CD4-positive, alpha-beta memory T cell (primary cell): ENCODE measurements at regions not wholly inside any gene's neighbourhood (a gene's known extent, or its start where the extent isn't known, plus 50 kb on each side); places are given as distances from the start of the nearest gene placed in this dataset.
A peak's percentile ranks its signal among the peaks of the same experiment; 100 is the strongest.

Experiments
- CTCF ChIA-PET: fragments of 350-600 bp; sonication (Branson Sonifier 250); formaldehyde crosslinking; loops from one replicate; lab custom pipeline; 2021; ENCODE audit warnings: inconsistent platforms; ENCODE audit not compliant: partially characterized antibody; lab: Charles Lee
- POLR2A ChIA-PET: fragments of 350-600 bp; sonication (Branson Sonifier 250); formaldehyde crosslinking; loops from one replicate; lab custom pipeline; 2021; ENCODE audit not compliant: partially characterized antibody; lab: Charles Lee
- DNase-seq, 5 donors: peaks; one replicate each; pipeline versions ENCODE4 v3.0.0 to v3.0.0-alpha.2; 2020 to 2022; ENCODE audit warnings: mixed read lengths in 1 of 5
- H3K27ac ChIP-seq: one replicate; pipeline ENCODE4 v1.7.0; 2013; ENCODE audit warnings: low read depth, low read length
- H3K27me3 ChIP-seq: 2 replicates; pipeline ENCODE4 v1.7.0; 2013; ENCODE audit warnings: mild to moderate bottlenecking, low read length, moderate library complexity; ENCODE audit not compliant: insufficient read depth
- H3K36me3 ChIP-seq: 2 replicates; pipeline ENCODE4 v1.7.0; 2013; ENCODE audit warnings: mild to moderate bottlenecking, low read length, moderate library complexity; ENCODE audit not compliant: insufficient read depth
- H3K4me1 ChIP-seq: 2 replicates; pipeline ENCODE4 v1.7.0; 2013; ENCODE audit warnings: mild to moderate bottlenecking, low read length, moderate library complexity; ENCODE audit not compliant: insufficient read depth
- H3K4me3 ChIP-seq, 2 donors: one replicate each; pipeline ENCODE4 v1.7.0; 2013; ENCODE audit warnings: low read length in 2 of 2, mild to moderate bottlenecking in 1 of 2
- H3K9me3 ChIP-seq, 2 donors: one replicate each; pipeline ENCODE4 v1.7.0; 2013; ENCODE audit warnings: low read length in 2 of 2, control low read depth in 1 of 2; ENCODE audit not compliant: control insufficient read depth in 1 of 2
- H3K27ac Mint-ChIP-seq, 7 donors: one replicate each; pipeline ENCODE4 v1.8.0; 2020 to 2021; ENCODE audit warnings: mixed read lengths in 7 of 7, mild to moderate bottlenecking in 6 of 7, inconsistent platforms in 3 of 7, moderate library complexity in 3 of 7
- H3K27me3 Mint-ChIP-seq, 2 donors: one replicate each; pipeline ENCODE4 v1.8.0; 2020 to 2021; ENCODE audit warnings: mixed read lengths in 2 of 2
- H3K36me3 Mint-ChIP-seq, 2 donors: one replicate each; pipeline ENCODE4 v1.8.0; 2020 to 2021; ENCODE audit warnings: mixed read lengths in 2 of 2, inconsistent platforms in 1 of 2, mild to moderate bottlenecking in 1 of 2
- H3K4me1 Mint-ChIP-seq, 4 donors: one replicate each; pipeline ENCODE4 v1.8.0; 2020 to 2021; ENCODE audit warnings: mixed read lengths in 4 of 4, mild to moderate bottlenecking in 1 of 4
- H3K4me3 Mint-ChIP-seq, 8 donors: one replicate each; pipeline ENCODE4 v1.8.0; 2020 to 2021; ENCODE audit warnings: mixed read lengths in 8 of 8, mild to moderate bottlenecking in 7 of 8, moderate library complexity in 6 of 8, inconsistent platforms in 3 of 8
- H3K9me3 Mint-ChIP-seq, 8 donors: one replicate each; pipeline ENCODE4 v1.8.0; 2020 to 2021; ENCODE audit warnings: mixed read lengths in 8 of 8, mild to moderate bottlenecking in 5 of 8, inconsistent platforms in 3 of 8, moderate library complexity in 1 of 8
- intact Hi-C: fragments of 100-400 bp; cut with micrococcal nuclease; formaldehyde crosslinking; loops from one replicate; pipeline ENCODE4 v1.15.1; 2023

- Histone ChIP-seq H3K4me3 (no peak overlapping the region), H3K27me3 (no peaks in the 10 kb centered on the region), H3K9me3 (no peaks in the 10 kb centered on the region), H3K4me1 (no peaks in the 10 kb centered on the region), H3K36me3 (no peaks in the 10 kb centered on the region), H3K27ac (no peak overlapping the region)
- intact Hi-C loops, result no loop called here
- Mint-ChIP-seq H3K36me3 (no peaks in the 10 kb centered on the region), H3K27me3 (peaks cover 0 to 6% of the 10 kb centered on the region in 2 donors), H3K4me1 (peaks cover 0 to 2% (median 0%) of the 10 kb centered on the region in 4 donors), H3K9me3 (peaks cover 0 to 2% (median 0%) of the 10 kb centered on the region in 8 donors), H3K4me3 (no peak overlapping the region), H3K27ac (no peak overlapping the region)
- no peak for DNase-seq
- ChIA-PET POLR2A (no interaction called here), CTCF (no interaction called here)
Measured at GRCh38 chr9:135251996-135252760, 164.7 kb downstream of the OLFM1 start.

GRCh38 chr9:135252980-135253304 is 165.5 kb downstream of the OLFM1 start:
- no peaks in the 10 kb centered on the region for H3K9me3 ChIP-seq
- Mint-ChIP-seq H3K9me3 (peaks cover 0 to 2% (median 0%) of the 10 kb centered on the region in 8 donors), H3K27ac (peak overlapping the region in 1 of 7 donors; percentile 65), H3K4me1 (peaks cover 0 to 2% (median 0%) of the 10 kb centered on the region in 4 donors), H3K4me3 (no peak overlapping the region), H3K27me3 (peaks cover 0 to 5% of the 10 kb centered on the region in 2 donors), H3K36me3 (no peaks in the 10 kb centered on the region)
- POLR2A ChIA-PET, result no interaction called here
- no peaks in the 10 kb centered on the region for H3K4me1 ChIP-seq
- no peak overlapping the region for H3K4me3 ChIP-seq
- H3K27me3 ChIP-seq, result no peaks in the 10 kb centered on the region
- intact Hi-C loops, result no loop called here
- CTCF ChIA-PET, result no interaction called here
- DNase-seq, result no peak
- no peaks in the 10 kb centered on the region for H3K36me3 ChIP-seq
- H3K27ac ChIP-seq, result no peak overlapping the region

- H3K4me3 Mint-ChIP-seq, result no peak overlapping the region
- Histone ChIP-seq H3K4me1 (no peaks in the 10 kb centered on the region), H3K9me3 (no peaks in the 10 kb centered on the region), H3K27ac (no peak overlapping the region), H3K36me3 (no peaks in the 10 kb centered on the region), H3K4me3 (no peak overlapping the region), H3K27me3 (no peaks in the 10 kb centered on the region)
- H3K9me3 Mint-ChIP-seq, result peaks cover 0 to 2% (median 0%) of the 10 kb centered on the region in 8 donors
- peak in 1 of 5 donors; percentile 44 for DNase-seq
- ChIA-PET CTCF (no interaction called here), POLR2A (no interaction called here)
- intact Hi-C loops, result no loop called here
- H3K27ac Mint-ChIP-seq, result no peak overlapping the region
- H3K36me3 Mint-ChIP-seq, result no peaks in the 10 kb centered on the region
- H3K4me1 Mint-ChIP-seq, result peaks cover 0 to 2% (median 0%) of the 10 kb centered on the region in 4 donors
- peaks cover 0 to 5% of the 10 kb centered on the region in 2 donors for H3K27me3 Mint-ChIP-seq
Measured at GRCh38 chr9:135253305-135254004, 166.0 kb downstream of the OLFM1 start.

- Mint-ChIP-seq H3K36me3 (no peaks in the 10 kb centered on the region), H3K27ac (no peak overlapping the region), H3K4me3 (no peak overlapping the region), H3K27me3 (peaks cover 0 to 7% of the 10 kb centered on the region in 2 donors), H3K9me3 (peaks cover 0 to 2% (median 0%) of the 10 kb centered on the region in 8 donors), H3K4me1 (peaks cover 0 to 2% (median 0%) of the 10 kb centered on the region in 4 donors)
- Histone ChIP-seq H3K27ac (no peak overlapping the region), H3K4me1 (no peaks in the 10 kb centered on the region), H3K27me3 (no peaks in the 10 kb centered on the region), H3K36me3 (no peaks in the 10 kb centered on the region), H3K4me3 (no peak overlapping the region), H3K9me3 (no peaks in the 10 kb centered on the region)
- ChIA-PET CTCF (no interaction called here), POLR2A (no interaction called here)
- intact Hi-C loops, result no loop called here
- DNase-seq, result no peak
Measured at GRCh38 chr9:135254176-135255032, 166.9 kb downstream of the OLFM1 start.

- CTCF ChIA-PET, result no interaction called here
- Mint-ChIP-seq H3K27ac (no peak overlapping the region), H3K9me3 (peaks cover 0 to 2% (median 0%) of the 10 kb centered on the region in 8 donors), H3K27me3 (peaks cover 0 to 7% of the 10 kb centered on the region in 2 donors), H3K4me3 (no peak overlapping the region), H3K4me1 (peaks cover 0 to 2% (median 0%) of the 10 kb centered on the region in 4 donors), H3K36me3 (no peaks in the 10 kb centered on the region)
- Histone ChIP-seq H3K4me1 (no peaks in the 10 kb centered on the region), H3K27me3 (no peaks in the 10 kb centered on the region), H3K27ac (no peak overlapping the region), H3K36me3 (no peaks in the 10 kb centered on the region), H3K9me3 (no peaks in the 10 kb centered on the region), H3K4me3 (no peak overlapping the region)
- no peak for DNase-seq
- intact Hi-C loops, result no loop called here
- POLR2A ChIA-PET, result no interaction called here
Measured at GRCh38 chr9:135255033-135255840, 167.8 kb downstream of the OLFM1 start.

GRCh38 chr9:135255841-135256580 is 168.5 kb downstream of the OLFM1 start:
- DNase-seq, result no peak
- no peak overlapping the region for H3K27ac ChIP-seq
- Mint-ChIP-seq H3K36me3 (no peaks in the 10 kb centered on the region), H3K4me3 (no peak overlapping the region), H3K27ac (no peak overlapping the region), H3K9me3 (peaks cover 0 to 2% (median 0%) of the 10 kb centered on the region in 8 donors), H3K27me3 (peaks cover 0 to 7% of the 10 kb centered on the region in 2 donors), H3K4me1 (peaks cover 0 to 2% (median 0%) of the 10 kb centered on the region in 4 donors)
- no peaks in the 10 kb centered on the region for H3K4me1 ChIP-seq
- H3K27me3 ChIP-seq, result no peaks in the 10 kb centered on the region
- ChIA-PET CTCF (no interaction called here), POLR2A (no interaction called here)
- no peaks in the 10 kb centered on the region for H3K36me3 ChIP-seq
- H3K4me3 ChIP-seq, result no peak overlapping the region
- intact Hi-C loops, result no loop called here
- H3K9me3 ChIP-seq, result no peaks in the 10 kb centered on the region
